WI38 (cell line): ENCODE measurements at regions not wholly inside any gene's neighbourhood (a gene's known extent, or its start where the extent isn't known, plus 50 kb on each side); places are given as distances from the start of the nearest gene placed in this dataset.

Source experiments
- H3K4me3 ChIP-seq: 2 replicates; pipeline ENCODE4 v1.5.1; 2011; ENCODE audit warnings: low read depth, mild to moderate bottlenecking, control low read depth, low read length
- CTCF ChIP-seq: IDR thresholded peaks from 2 replicates; pipeline ENCODE4 v1.5.1; 2012; ENCODE audit warnings: low read depth, mild to moderate bottlenecking, control low read depth, low read length

DNA sequence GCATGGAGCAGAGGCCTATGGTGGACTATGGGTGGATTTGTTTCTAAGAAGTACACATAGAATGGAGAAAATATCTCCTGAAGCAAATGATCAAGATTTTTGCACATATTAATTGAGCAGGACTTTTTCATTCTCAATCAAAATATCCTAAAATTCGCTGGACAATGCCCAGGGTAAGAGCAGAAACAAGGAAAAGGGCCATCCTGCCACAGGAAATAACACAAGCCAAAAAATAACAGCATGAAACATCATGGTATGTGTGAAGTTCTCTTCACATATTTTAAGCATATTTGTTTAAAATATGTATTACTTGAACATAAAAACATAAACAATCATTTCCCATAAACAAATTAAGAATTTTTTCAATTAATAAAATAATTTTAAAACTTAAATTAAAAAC is 868.9 kb downstream of the EPHA7 start:
- no peak for TF ChIP-seq CTCF
- no peak overlapping the region for H3K4me3 ChIP-seq

GRCh38 chr6:92545861-92546260 is 873.5 kb downstream of the EPHA7 start:
- no peak overlapping the region for H3K4me3 ChIP-seq
- TF ChIP-seq CTCF = no peak

GRCh38 chr6:92541448-92542060 is 877.8 kb downstream of the EPHA7 start:
- H3K4me3 ChIP-seq = no peak overlapping the region
- TF ChIP-seq CTCF = no peak

DNA sequence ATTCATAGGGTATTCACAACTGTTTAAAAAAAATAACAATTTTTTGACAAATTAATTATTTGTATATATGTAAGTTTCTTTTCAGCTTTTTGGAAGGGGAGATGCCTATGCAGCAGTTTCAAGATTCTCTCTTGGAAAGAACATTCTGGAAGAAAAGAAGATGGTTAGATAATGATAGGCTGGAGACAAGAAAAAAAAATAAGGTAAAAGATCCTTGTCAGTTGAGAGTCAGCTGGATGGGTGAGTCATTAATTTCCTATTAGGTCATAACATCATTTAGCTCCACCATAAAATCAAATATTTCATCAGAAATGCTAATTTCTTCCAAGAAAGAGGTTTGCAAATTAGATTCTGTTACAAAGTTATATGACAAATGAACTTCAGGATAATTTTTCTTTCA is 880.4 kb downstream of the EPHA7 start:
- no peak overlapping the region for H3K4me3 ChIP-seq
- TF ChIP-seq CTCF = no peak

DNA sequence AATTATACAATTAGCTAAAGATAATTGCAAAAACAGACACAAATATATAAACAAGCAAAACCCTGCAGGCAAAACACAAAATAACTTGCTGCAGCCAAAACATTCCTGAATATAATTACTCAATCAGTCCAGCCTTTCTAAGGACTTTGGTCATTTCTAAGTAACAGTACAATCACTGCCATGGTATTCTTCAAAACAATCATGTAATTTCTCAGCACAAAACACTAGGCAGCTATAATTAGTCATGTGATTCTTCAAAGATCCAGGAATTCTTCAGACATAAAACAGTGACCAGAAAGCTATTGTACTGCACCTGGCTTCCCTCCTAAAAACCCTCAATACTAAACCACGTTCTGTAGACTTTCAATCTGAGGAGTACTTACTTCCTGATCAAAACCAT is 881.1 kb downstream of the EPHA7 start:
- TF ChIP-seq CTCF = no peak
- no peak overlapping the region for H3K4me3 ChIP-seq

DNA sequence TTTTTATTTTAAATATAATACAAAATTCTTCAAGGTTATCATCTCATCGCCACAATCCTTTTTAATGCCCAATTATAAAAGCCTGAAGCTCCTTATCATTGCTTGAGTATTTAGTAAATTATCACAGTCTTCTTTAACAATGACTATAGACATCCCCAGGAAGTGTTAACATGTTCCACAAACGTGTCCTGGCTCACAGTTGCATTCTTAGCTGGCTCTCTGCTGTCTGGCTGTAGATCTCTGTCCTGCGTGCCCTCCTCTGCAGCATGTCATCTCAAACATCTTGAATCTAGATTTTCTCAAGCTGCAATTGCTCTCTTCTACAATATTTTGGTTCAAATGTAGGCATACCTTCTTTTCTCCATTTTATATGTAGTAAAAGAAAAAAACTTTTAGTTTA is 885.2 kb downstream of the EPHA7 start:
- no peak for TF ChIP-seq CTCF
- H3K4me3 ChIP-seq = no peak overlapping the region

GRCh38 chr6:92522589-92522988 is 896.8 kb downstream of the EPHA7 start:
- H3K4me3 ChIP-seq = no peak overlapping the region
- TF ChIP-seq CTCF = no peak
